Glutamatergic neuron (in vitro differentiated cells): ENCODE measurements at regions not wholly inside any gene's neighbourhood (a gene's known extent, or its start where the extent isn't known, plus 50 kb on each side); places are given as distances from the start of the nearest gene placed in this dataset.
"Not testable (repeated sequence)": the region's sequence is repeated elsewhere in the genome, so short reads cannot be mapped to it uniquely, and the experiment has no call there.

ENCODE experiments used
- DNase-seq: peaks from one replicate; pipeline ENCODE4 v3.0.0; 2022
- H3K27ac Mint-ChIP-seq: one replicate; pipeline ENCODE4 v1.8.0; 2020; ENCODE audit warnings: mild to moderate bottlenecking, mixed read lengths, inconsistent platforms; ENCODE audit not compliant: unreplicated experiment
- H3K27me3 Mint-ChIP-seq: one replicate; pipeline ENCODE4 v1.8.0; 2020; ENCODE audit warnings: mild to moderate bottlenecking, moderate library complexity, mixed read lengths, inconsistent platforms; ENCODE audit not compliant: unreplicated experiment
- H3K36me3 Mint-ChIP-seq: one replicate; pipeline ENCODE4 v1.8.0; 2020; ENCODE audit warnings: mild to moderate bottlenecking, mixed read lengths, inconsistent platforms; ENCODE audit not compliant: unreplicated experiment
- H3K4me1 Mint-ChIP-seq: one replicate; pipeline ENCODE4 v1.8.0; 2020; ENCODE audit warnings: mild to moderate bottlenecking, low read depth, mixed read lengths, inconsistent platforms; ENCODE audit not compliant: unreplicated experiment
- H3K4me3 Mint-ChIP-seq: one replicate; pipeline ENCODE4 v1.8.0; 2020; ENCODE audit warnings: mild to moderate bottlenecking, mixed read lengths, inconsistent platforms; ENCODE audit not compliant: unreplicated experiment
- H3K9me3 Mint-ChIP-seq: one replicate; pipeline ENCODE4 v1.8.0; 2020; ENCODE audit warnings: mild to moderate bottlenecking, moderate library complexity, mixed read lengths, inconsistent platforms; ENCODE audit not compliant: unreplicated experiment
- TF ChIP-seq, protein P1 (sequence below): fragments of 200-600 bp; sonication (generic); IDR thresholded peaks from one replicate; pipeline ENCODE4 v1.5.0; 2021; ENCODE audit not compliant: partially characterized antibody, unreplicated experiment

DNA sequence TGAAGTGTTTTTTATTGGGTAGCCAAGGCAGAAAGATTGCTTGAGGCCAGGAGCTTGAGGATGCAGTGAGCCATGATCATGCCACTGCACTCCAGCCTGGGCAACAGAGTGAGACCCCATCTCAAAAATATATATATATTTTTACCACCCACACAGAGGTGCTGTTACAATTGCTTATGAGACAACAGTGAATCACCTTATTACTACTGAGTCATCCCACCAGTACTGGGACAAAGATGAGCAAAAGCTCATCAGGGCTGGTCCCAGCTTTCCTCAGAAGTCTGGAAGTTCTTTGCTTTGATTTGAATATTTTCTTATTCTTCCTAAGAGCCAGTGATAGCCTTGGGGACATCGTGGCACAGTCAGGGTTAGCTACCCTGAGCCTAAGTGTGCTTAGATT lies 207.7 kb downstream of the SOX2 start:
- H3K27me3 Mint-ChIP-seq = peaks cover 6% of the 10 kb centered on the region

DNA sequence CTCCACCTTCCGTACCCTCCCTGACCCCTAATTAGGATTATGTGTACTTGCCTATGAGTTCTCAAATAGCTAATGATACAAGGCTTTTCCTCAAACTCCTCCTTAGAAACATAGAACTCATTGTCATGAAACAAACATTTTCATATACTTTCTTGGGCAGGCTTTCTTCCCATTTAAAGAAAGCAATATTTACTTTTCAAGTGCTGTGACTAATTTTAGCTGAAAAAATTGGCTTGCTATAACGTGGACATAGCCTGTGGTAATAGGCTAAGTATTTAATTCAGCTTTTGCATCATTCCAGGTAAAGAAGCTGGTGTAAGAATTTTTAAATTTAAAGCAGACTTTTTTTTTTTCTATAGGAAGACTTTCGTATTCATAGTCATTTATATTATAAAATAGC lies 208.7 kb downstream of the SOX2 start:
- Mint-ChIP-seq H3K4me3 (no peak overlapping the region), H3K27me3 (peaks cover 6% of the 10 kb centered on the region), H3K9me3 (no peaks in the 10 kb centered on the region), H3K27ac (no peak overlapping the region), H3K4me1 (no peaks in the 10 kb centered on the region), H3K36me3 (peaks cover 5% of the 10 kb centered on the region)
- TF ChIP-seq, protein P1, sequence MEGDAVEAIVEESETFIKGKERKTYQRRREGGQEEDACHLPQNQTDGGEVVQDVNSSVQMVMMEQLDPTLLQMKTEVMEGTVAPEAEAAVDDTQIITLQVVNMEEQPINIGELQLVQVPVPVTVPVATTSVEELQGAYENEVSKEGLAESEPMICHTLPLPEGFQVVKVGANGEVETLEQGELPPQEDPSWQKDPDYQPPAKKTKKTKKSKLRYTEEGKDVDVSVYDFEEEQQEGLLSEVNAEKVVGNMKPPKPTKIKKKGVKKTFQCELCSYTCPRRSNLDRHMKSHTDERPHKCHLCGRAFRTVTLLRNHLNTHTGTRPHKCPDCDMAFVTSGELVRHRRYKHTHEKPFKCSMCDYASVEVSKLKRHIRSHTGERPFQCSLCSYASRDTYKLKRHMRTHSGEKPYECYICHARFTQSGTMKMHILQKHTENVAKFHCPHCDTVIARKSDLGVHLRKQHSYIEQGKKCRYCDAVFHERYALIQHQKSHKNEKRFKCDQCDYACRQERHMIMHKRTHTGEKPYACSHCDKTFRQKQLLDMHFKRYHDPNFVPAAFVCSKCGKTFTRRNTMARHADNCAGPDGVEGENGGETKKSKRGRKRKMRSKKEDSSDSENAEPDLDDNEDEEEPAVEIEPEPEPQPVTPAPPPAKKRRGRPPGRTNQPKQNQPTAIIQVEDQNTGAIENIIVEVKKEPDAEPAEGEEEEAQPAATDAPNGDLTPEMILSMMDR = no peak
- DNase-seq = no peak

More for the DNA sequence above, 207.7 kb downstream of the SOX2 start:
- Mint-ChIP-seq H3K4me3 (no peak overlapping the region), H3K4me1 (no peaks in the 10 kb centered on the region), H3K27ac (no peak overlapping the region), H3K9me3 (no peaks in the 10 kb centered on the region), H3K36me3 (peaks cover 2% of the 10 kb centered on the region)
- no peak for DNase-seq
- TF ChIP-seq, protein P1 = no peak

DNA sequence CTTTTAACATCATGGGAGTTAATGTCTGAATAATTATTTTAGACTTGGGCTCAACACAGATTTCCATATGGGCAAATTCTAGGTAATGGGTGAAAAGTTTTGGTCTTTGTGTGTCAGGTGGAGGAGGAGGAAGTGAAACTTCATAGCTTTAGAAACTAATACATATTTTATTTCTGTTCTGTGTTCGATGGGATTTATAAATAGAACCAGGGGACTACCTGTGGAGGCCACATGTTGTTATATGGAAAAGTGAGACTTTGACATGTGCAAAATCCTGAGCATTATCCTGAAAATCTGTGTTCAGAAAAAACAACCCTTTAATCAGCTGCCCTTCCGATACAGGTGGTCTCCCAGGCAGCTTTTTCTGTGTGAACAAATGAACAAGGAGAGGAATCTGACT lies 209.5 kb downstream of the SOX2 start:
- no peaks in the 10 kb centered on the region for H3K9me3 Mint-ChIP-seq
- TF ChIP-seq, protein P1 = no peak
- no peaks in the 10 kb centered on the region for H3K4me1 Mint-ChIP-seq
- H3K36me3 Mint-ChIP-seq = peaks cover 5% of the 10 kb centered on the region
- no peak overlapping the region for H3K4me3 Mint-ChIP-seq
- peaks cover 6% of the 10 kb centered on the region for H3K27me3 Mint-ChIP-seq
- no peak for DNase-seq
- H3K27ac Mint-ChIP-seq = no peak overlapping the region

GRCh38 chr3:181925841-181926240 lies 214.1 kb downstream of the SOX2 start:
- not testable (repeated sequence) for H3K4me1 Mint-ChIP-seq, H3K36me3 Mint-ChIP-seq, H3K27ac Mint-ChIP-seq, DNase-seq, H3K4me3 Mint-ChIP-seq, H3K27me3 Mint-ChIP-seq, H3K9me3 Mint-ChIP-seq

DNA sequence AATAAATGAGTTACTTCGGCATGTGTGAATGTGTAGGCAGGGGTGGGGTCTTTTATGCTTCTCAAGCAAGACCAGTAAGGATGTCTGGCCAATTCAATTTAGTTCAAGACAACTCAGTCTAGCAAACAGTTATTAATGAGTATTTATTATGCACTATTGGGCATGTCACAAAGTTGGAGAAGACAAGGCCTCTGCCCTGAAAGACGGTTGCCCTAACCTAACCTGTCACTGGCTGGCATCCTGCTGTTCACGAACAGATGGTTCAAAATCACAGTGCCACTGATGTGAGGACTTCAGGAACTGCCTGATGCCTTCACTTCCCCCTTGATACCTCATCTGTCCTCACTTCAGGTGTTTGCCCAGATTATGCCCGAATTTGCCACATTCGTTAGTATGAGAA lies 217.8 kb downstream of the SOX2 start:
- no peak overlapping the region for H3K27ac Mint-ChIP-seq
- peaks cover 5% of the 10 kb centered on the region for H3K36me3 Mint-ChIP-seq
- peaks cover 3% of the 10 kb centered on the region for H3K9me3 Mint-ChIP-seq
- H3K4me1 Mint-ChIP-seq = no peaks in the 10 kb centered on the region
- no peak overlapping the region for H3K4me3 Mint-ChIP-seq
- TF ChIP-seq, protein P1 = no peak
- no peak for DNase-seq
- H3K27me3 Mint-ChIP-seq = no peaks in the 10 kb centered on the region

- H3K4me1 Mint-ChIP-seq = no peaks in the 10 kb centered on the region
- H3K27ac Mint-ChIP-seq = no peak overlapping the region
- H3K36me3 Mint-ChIP-seq = peaks cover 3% of the 10 kb centered on the region
- TF ChIP-seq, protein P1 = no peak
- no peaks in the 10 kb centered on the region for H3K27me3 Mint-ChIP-seq
- no peak for DNase-seq
- H3K9me3 Mint-ChIP-seq = peaks cover 3% of the 10 kb centered on the region
- no peak overlapping the region for H3K4me3 Mint-ChIP-seq
Measured at GRCh38 chr3:181930105-181930504, 218.4 kb downstream of the SOX2 start.
